GM19452 (cell line): ENCODE measurements at regions not wholly inside any gene's neighbourhood (a gene's known extent, or its start where the extent isn't known, plus 50 kb on each side); places are given as distances from the start of the nearest gene placed in this dataset.
"Not testable (repeated sequence)": the region's sequence is repeated elsewhere in the genome, so short reads cannot be mapped to it uniquely, and the experiment has no call there.

Source experiments
- ATAC-seq: cut with Tn5 transposase; IDR thresholded peaks from one replicate; pipeline ENCODE4 v1.9.1; 2021; ENCODE audit not compliant: unreplicated experiment

GRCh38 chr14:22266683-22267082 is 322.3 kb downstream of the DAD1 start:
- no peak for ATAC-seq

GRCh38 chr14:22266142-22266442 is 322.9 kb downstream of the DAD1 start:
- ATAC-seq = no peak

GRCh38 chr14:22265319-22266141 is 323.5 kb downstream of the DAD1 start:
- ATAC-seq = no peak

- no peak for ATAC-seq
Measured at GRCh38 chr14:22264759-22265158, 324.3 kb downstream of the DAD1 start.

- no peak for ATAC-seq
Measured at GRCh38 chr14:22263961-22264360, 325.1 kb downstream of the DAD1 start.

GRCh38 chr14:22262881-22263280 is 326.1 kb downstream of the DAD1 start:
- no peak for ATAC-seq

GRCh38 chr14:22255017-22255950 is 333.7 kb downstream of the DAD1 start:
- ATAC-seq = no peak

- no peak for ATAC-seq
Measured at GRCh38 chr14:22252686-22253085, 336.3 kb downstream of the DAD1 start.

GRCh38 chr14:22251090-22251489 is 337.9 kb downstream of the DAD1 start:
- no peak for ATAC-seq

GRCh38 chr14:22249770-22250169 is 339.3 kb downstream of the DAD1 start:
- ATAC-seq = no peak

- ATAC-seq = no peak
Measured at GRCh38 chr14:22243971-22244581, 344.9 kb downstream of the DAD1 start.

GRCh38 chr14:22238320-22238719 is 350.7 kb downstream of the DAD1 start:
- ATAC-seq = not testable (repeated sequence)

- ATAC-seq = no peak
Measured at GRCh38 chr14:22233377-22233776, 355.6 kb downstream of the DAD1 start.

- no peak for ATAC-seq
Measured at GRCh38 chr14:22232933-22233332, 356.1 kb downstream of the DAD1 start.

- ATAC-seq = no peak
Measured at GRCh38 chr14:22232486-22232885, 356.5 kb downstream of the DAD1 start.

- no peak for ATAC-seq
Measured at GRCh38 chr14:22231018-22231417, 358.0 kb downstream of the DAD1 start.

- ATAC-seq = no peak
Measured at GRCh38 chr14:22230517-22230916, 358.5 kb downstream of the DAD1 start.

GRCh38 chr14:22227084-22227483 is 361.9 kb downstream of the DAD1 start:
- no peak for ATAC-seq

GRCh38 chr14:22226381-22226780 is 362.6 kb downstream of the DAD1 start:
- ATAC-seq = no peak

- no peak for ATAC-seq
Measured at GRCh38 chr14:22225516-22226140, 363.4 kb downstream of the DAD1 start.

- ATAC-seq = no peak
Measured at GRCh38 chr14:22221508-22221907, 367.5 kb downstream of the DAD1 start.
